ENCODE measurements at regions not wholly inside any gene's neighbourhood (a gene's known extent, or its start where the extent isn't known, plus 50 kb on each side); places are given as distances from the start of the nearest gene placed in this dataset.

GRCh38 chr5:158397278-158397677, 538.3 kb upstream of the CLINT1 start:
- TF ChIP-seq CTCF (IDR thresholded peaks at IDR 0.05): no peak
- TF ChIP-seq POLR2A (IDR thresholded peaks at IDR 0.05): no peak

Measured in adrenal gland (tissue), 5 donors.